Neural progenitor cell (in vitro differentiated cells): ENCODE measurements at regions not wholly inside any gene's neighbourhood (a gene's known extent, or its start where the extent isn't known, plus 50 kb on each side); places are given as distances from the start of the nearest gene placed in this dataset.

Experiments used
- CTCF ChIP-seq: fragments of 200-600 bp; sonication (generic); IDR thresholded peaks from 2 replicates; pipeline ENCODE4 v1.5.1; 2017; ENCODE audit warnings: antibody characterized with exemption, mild to moderate bottlenecking
- EZH2 ChIP-seq: fragments of 200-600 bp; sonication (generic); IDR thresholded peaks from 2 replicates; pipeline ENCODE4 v1.6.1; 2017; ENCODE audit warnings: antibody characterized with exemption, mild to moderate bottlenecking, moderate library complexity
- EZH2phosphoT487 ChIP-seq: fragments of 200-600 bp; sonication (generic); IDR thresholded peaks from 2 replicates; pipeline ENCODE4 v1.6.1; 2017; ENCODE audit warnings: antibody characterized with exemption

- TF ChIP-seq CTCF (no peak), EZH2 (no peak), EZH2phosphoT487 (no peak)
Observed at GRCh38 chr12:90301561-90302133, 593.0 kb upstream of the ATP2B1 start.
